DOHH2 (cell line): ENCODE measurements at regions not wholly inside any gene's neighbourhood (a gene's known extent, or its start where the extent isn't known, plus 50 kb on each side); places are given as distances from the start of the nearest gene placed in this dataset.

Experiments used
- CTCF ChIP-seq: fragments of 200-600 bp; sonication (generic); IDR thresholded peaks from one replicate; pipeline ENCODE4 v1.5.1; 2014; ENCODE audit warnings: antibody characterized with exemption, mild to moderate bottlenecking, low read depth, low read length; ENCODE audit not compliant: poor library complexity, severe bottlenecking
- EZH2phosphoT487 ChIP-seq: fragments of 200-600 bp; sonication (generic); IDR thresholded peaks from 2 replicates; pipeline ENCODE4 v1.6.1; 2017; ENCODE audit warnings: borderline replicate concordance, mild to moderate bottlenecking, antibody characterized with exemption, low read length, moderate library complexity, mixed read lengths

GRCh38 chr5:84477485-84477884, 92.8 kb upstream of the EDIL3 start:
- TF ChIP-seq CTCF (no peak), EZH2phosphoT487 (no peak)
